Fibroblast of pulmonary artery (primary cell): ENCODE measurements at regions not wholly inside any gene's neighbourhood (a gene's known extent, or its start where the extent isn't known, plus 50 kb on each side); places are given as distances from the start of the nearest gene placed in this dataset.

Experiments
- DNase-seq: peaks from one replicate; pipeline ENCODE4 v3.0.0-alpha.2; 2010; ENCODE audit warnings: low read depth
- H3K4me3 ChIP-seq: replicated peaks from 2 replicates; pipeline ENCODE4 v1.5.1; 2011; ENCODE audit warnings: low read depth, mild to moderate bottlenecking, control low read depth, low read length, moderate library complexity
- CTCF ChIP-seq: IDR thresholded peaks from 2 replicates; pipeline ENCODE4 v1.5.1; 2011; ENCODE audit warnings: mild to moderate bottlenecking, control low read depth, low read length, inconsistent platforms; ENCODE audit errors: missing control alignments

DNA sequence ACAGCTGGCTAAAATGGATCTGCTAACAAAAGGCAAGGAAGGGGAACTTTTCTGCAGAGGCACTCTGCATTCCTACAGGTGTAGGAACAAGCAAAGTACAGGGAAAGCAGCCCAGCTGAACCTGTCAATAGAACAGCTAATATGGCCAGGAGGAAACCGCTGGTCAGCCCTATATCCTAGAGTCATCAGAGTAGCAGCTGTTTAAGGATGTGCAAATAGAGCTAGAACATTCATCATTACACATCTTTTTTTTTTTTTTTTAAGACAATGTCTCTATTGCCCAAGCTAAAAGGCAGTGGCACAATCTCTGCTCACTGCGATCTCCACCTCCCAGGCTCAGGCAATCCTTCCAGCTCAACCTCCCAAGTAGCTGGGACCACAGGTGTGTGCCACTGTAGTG is 163.0 kb downstream of the BTC start:
- no peak overlapping the region for H3K4me3 ChIP-seq
- peak; percentile 79 for DNase-seq
- TF ChIP-seq CTCF, result no peak

DNA sequence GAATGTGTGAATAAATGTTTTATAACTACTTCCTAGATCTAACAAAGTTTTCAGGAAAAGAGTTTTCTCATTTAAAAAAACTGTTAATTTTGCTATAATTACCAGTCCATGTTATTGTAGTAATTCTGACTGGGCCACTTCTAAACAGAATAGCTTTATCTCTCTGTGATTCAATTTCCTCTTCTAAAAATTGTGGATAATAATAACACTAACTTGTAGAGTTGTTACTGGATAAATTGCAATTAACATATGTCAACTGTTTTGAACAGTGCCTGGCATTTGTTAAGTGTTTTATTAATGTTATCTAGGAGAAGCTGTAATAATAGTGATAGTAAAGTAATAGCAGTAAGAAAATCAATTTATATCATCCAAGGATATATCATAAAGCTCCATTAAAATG is 162.3 kb downstream of the BTC start:
- DNase-seq, result no peak
- TF ChIP-seq CTCF, result no peak
- no peak overlapping the region for H3K4me3 ChIP-seq

DNA sequence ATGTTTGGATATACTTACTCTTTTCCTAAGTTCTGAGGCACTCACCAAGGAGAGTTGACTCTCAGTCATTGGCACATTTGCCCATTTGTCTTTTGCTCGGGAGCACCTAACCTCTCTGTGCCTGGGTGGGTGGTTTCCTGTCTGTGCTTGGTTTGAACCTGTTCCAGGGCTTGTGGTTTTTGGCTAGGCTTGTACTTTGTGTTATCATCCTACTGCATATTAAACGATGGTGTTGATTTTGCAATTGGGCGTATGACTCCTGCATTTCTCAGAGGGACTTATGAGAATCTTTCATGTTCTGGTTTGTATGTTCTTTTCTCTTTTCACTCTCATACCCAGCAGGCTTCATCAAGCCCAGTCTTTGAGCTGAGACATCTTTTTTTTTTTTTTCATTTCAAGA is 161.7 kb downstream of the BTC start:
- DNase-seq, result peak; percentile 99
- no peak for TF ChIP-seq CTCF
- H3K4me3 ChIP-seq, result no peak overlapping the region

DNA sequence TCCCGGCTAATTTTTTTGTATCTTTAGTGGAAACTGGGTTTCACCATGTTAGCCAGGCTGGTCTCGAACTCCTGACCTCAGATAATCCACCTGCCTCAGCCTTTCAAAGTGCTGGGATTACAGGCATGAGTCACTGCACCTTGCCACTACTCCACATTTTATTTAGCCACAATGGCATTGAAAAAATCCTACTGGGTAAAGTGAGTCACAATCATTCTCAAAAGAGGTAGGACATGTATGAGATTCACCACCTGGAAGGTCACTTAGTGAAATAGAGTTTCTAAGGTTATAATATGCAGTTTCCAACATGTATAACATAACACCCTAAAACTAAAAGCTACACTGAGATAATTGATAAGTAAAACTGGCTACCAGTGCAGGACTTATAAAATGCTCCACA is 159.2 kb downstream of the BTC start:
- no peak for TF ChIP-seq CTCF

GRCh38 chr4:74635490-74636123 is 158.7 kb downstream of the BTC start:
- no peak for TF ChIP-seq CTCF
- no peak overlapping the region for H3K4me3 ChIP-seq
- no peak for DNase-seq

More for the DNA sequence above, 159.2 kb downstream of the BTC start:
- no peak overlapping the region for H3K4me3 ChIP-seq
- no peak for DNase-seq

DNA sequence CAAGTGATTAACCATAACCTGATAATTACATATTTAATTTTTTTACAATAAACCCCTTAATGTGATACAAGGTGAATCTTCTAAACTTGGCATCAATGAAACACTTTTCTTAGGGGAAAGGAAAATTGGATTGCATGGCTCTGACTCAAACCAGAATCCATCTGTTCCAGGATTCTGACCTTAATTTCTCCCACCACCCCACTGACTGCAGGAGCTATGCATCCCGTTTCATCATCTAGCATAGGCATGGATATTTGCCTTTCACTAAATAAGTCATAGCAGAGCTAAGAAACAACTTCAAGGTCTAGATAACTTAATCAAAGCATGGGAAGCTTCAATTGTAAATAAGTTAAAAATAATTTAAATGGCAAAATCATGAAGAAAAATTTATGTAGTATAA is 156.3 kb downstream of the BTC start:
- TF ChIP-seq CTCF, result no peak
- DNase-seq, result no peak
- H3K4me3 ChIP-seq, result no peak overlapping the region

DNA sequence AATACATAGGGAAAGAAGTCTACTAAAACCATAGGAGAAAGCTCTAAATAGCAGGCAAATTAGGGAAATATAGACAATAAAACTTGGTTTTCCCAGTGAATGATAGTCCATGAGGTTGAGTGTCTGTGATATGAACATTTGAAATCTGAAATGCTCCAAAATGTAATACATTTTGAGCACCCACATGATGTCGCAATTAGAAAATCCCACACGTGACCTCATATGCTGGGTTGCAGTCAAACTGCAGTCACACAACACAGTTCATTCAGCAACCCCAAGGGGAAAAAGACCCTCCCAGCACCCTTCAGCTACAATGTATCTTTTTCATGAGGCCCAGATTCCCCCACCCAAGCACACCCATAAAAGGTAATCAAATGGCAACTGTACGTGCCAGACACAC is 155.6 kb downstream of the BTC start:
- peak; percentile 43 for DNase-seq
- no peak for TF ChIP-seq CTCF
- H3K4me3 ChIP-seq, result no peak overlapping the region
